ENCODE measurements at regions not wholly inside any gene's neighbourhood (a gene's known extent, or its start where the extent isn't known, plus 50 kb on each side); places are given as distances from the start of the nearest gene placed in this dataset.
"Not testable (repeated sequence)": the region's sequence is repeated elsewhere in the genome, so short reads cannot be mapped to it uniquely, and the experiment has no call there.

DNA sequence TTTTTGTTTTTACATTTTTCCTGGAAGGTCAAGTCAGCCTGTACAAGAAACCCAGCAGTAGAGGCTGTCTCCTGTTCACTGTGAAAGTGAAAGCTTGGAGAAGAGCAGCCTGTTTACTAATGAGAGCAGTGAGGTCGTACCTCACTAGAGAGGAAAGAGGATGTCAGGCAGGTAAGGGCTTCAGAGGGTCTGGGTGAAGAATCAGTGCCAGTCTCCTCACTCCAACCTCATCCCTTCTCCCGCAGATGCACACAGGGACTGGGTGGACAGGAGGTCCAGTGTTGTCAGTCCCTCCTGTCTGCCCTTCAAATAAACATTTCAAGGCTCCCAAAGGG lies 462.5 kb downstream of the KLF5 start:
- no peak for DNase-seq (ENCODE audit: low spot score)

DNA sequence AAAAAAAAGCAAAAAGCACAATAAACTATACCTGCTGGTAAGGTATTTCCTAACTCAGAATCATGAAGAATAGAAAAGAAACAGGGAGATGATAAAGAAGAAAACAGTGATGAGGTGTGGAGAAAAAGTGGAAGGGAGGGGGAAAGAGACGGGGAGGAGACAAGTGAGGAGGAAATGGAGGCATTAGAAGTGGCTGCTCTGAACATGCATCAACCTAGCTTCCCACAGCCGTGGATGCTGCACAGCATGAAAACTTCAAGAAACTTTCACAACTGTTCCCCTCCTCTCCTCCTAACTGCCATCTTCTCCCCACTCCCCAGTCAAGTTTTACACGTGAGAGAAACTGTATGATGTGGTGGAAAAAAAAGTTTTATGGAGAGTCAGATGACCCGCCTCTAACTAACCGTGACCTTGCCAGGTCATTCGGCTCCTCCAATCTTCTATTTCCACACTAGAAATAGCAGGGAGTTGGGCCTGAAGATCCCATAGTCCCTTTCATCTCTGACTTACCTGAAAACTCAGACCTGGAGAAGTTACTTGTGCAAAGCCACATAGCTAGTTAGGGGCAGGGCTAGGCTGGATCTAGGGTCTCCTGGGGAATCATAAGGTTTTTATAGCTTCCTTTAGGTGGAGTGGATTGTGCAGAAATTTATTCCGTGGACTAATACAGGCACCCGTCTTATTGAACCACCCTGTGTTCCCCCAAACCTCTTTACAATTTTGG lies 461.9 kb downstream of the KLF5 start:
- DNase-seq (ENCODE audit: low spot score) (no peak), ATAC-seq (ENCODE audit: insufficient number of reproducible peaks, low FRiP score, low read depth) (no peak)
- Histone ChIP-seq H3K4me1 (ENCODE audit: control insufficient read depth in 1 of 2, low read depth in 2 of 2) (peaks cover 0 to 3% of the 10 kb centered on the region in 2 donors), H3K27ac (no peak overlapping the region), H3K36me3 (no peaks in the 10 kb centered on the region), H3K27me3 (replicated peaks; ENCODE audit: insufficient read depth) (no peaks in the 10 kb centered on the region), H3K4me3 (no peak overlapping the region), H3K9me3 (no peaks in the 10 kb centered on the region)
- TF ChIP-seq, protein P1, sequence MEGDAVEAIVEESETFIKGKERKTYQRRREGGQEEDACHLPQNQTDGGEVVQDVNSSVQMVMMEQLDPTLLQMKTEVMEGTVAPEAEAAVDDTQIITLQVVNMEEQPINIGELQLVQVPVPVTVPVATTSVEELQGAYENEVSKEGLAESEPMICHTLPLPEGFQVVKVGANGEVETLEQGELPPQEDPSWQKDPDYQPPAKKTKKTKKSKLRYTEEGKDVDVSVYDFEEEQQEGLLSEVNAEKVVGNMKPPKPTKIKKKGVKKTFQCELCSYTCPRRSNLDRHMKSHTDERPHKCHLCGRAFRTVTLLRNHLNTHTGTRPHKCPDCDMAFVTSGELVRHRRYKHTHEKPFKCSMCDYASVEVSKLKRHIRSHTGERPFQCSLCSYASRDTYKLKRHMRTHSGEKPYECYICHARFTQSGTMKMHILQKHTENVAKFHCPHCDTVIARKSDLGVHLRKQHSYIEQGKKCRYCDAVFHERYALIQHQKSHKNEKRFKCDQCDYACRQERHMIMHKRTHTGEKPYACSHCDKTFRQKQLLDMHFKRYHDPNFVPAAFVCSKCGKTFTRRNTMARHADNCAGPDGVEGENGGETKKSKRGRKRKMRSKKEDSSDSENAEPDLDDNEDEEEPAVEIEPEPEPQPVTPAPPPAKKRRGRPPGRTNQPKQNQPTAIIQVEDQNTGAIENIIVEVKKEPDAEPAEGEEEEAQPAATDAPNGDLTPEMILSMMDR (IDR thresholded peaks at IDR 0.05), result no peak

More for the DNA sequence above, 462.5 kb downstream of the KLF5 start:
- H3K4me3 ChIP-seq, result no peak overlapping the region
- TF ChIP-seq, protein P1 (IDR thresholded peaks at IDR 0.05), result no peak
- H3K27ac ChIP-seq, result no peak overlapping the region
- H3K36me3 ChIP-seq, result no peaks in the 10 kb centered on the region
- no peak for ATAC-seq (ENCODE audit: insufficient number of reproducible peaks, low FRiP score, low read depth)
- no peaks in the 10 kb centered on the region for H3K9me3 ChIP-seq
- no peaks in the 10 kb centered on the region for H3K27me3 ChIP-seq (replicated peaks; ENCODE audit: insufficient read depth)
- H3K4me1 ChIP-seq (ENCODE audit: control insufficient read depth in 1 of 2, low read depth in 2 of 2), result peaks cover 0 to 3% of the 10 kb centered on the region in 2 donors

DNA sequence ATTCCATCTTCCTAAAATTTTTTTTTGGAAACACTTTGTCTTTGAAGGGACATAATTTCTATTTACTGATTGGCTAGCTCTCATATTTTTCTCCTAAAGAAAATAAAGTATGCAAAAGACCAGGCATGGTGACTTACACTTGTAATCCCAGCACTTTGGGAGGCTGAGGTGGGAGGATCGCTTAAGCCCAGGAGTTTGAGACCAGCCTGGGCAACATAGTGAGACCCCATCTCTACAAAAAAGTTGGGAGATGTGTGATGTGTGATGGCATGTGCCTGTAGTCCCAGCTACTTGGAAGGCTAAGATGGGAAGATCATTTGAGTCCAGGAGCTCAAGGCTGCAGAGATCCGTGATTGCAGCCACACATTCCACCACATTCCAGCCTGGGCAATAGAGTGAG lies 461.3 kb downstream of the KLF5 start:
- H3K9me3 ChIP-seq; H3K27me3 ChIP-seq (replicated peaks; ENCODE audit: insufficient read depth); DNase-seq (ENCODE audit: low spot score); H3K36me3 ChIP-seq; H3K4me3 ChIP-seq; H3K27ac ChIP-seq; ATAC-seq (ENCODE audit: insufficient number of reproducible peaks, low FRiP score, low read depth); H3K4me1 ChIP-seq (ENCODE audit: control insufficient read depth in 1 of 2, low read depth in 2 of 2): not testable (repeated sequence)

DNA sequence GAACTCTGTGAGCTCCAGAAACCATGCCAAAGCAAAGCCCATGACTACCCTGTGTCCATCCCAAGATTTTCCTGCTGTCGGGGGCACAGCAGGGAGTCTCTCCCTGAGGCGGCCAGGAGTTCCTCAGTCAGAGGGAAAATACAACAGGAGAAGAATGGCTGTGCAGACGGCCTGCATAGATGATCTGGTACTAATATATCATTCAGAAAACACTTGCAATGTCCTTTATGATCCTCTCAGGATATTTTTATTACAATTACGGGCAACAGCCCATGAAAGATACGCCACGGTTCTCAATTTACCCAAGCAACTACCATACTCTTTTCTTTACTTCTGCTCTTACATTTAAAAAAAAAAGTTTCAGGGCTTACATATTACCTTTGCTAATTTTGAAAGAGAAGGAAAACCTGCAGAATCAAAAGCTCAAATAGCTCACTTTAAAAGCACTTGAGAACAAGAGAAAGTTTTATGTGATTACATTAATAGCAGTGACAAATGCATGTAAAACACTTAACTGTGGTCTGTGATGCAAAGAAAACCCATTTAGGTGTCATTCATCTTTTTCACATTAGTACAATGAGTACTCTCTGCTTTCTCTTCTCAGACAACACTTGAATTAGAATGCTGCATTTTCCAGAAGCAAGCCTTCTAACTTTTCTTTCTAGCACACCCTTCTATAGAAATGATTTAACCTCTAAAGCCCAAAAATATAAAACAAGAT lies 460.8 kb downstream of the KLF5 start:
- DNase-seq (ENCODE audit: low spot score) (no peak), ATAC-seq (ENCODE audit: insufficient number of reproducible peaks, low FRiP score, low read depth) (no peak)
- peaks cover 0 to 3% of the 10 kb centered on the region in 2 donors for H3K4me1 ChIP-seq (ENCODE audit: control insufficient read depth in 1 of 2, low read depth in 2 of 2)
- no peak overlapping the region for H3K27ac ChIP-seq
- no peaks in the 10 kb centered on the region for H3K36me3 ChIP-seq
- H3K27me3 ChIP-seq (replicated peaks; ENCODE audit: insufficient read depth), result no peaks in the 10 kb centered on the region
- no peaks in the 10 kb centered on the region for H3K9me3 ChIP-seq
- TF ChIP-seq, protein P1 (IDR thresholded peaks at IDR 0.05), result no peak
- H3K4me3 ChIP-seq, result no peak overlapping the region

DNA sequence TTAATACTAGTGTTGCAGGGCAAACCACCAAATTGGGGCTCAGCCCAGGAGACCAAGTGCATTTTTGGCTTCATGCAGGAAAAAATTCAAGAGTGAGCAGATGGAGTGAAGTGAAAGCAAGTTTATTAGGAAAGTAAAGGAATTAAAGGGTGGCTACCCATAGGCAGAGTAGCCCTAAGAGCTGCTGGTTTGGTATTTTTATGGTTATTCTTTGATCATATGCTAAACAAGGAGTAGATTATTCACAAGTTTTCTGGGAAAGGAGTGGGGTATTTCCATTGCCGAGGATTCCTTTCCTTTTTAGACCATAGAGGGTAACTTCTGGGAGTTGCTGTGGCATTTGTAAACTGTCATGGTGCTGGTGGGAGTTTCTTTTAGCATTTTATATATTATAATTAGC lies 459.0 kb downstream of the KLF5 start:
- no peaks in the 10 kb centered on the region for H3K27me3 ChIP-seq (replicated peaks; ENCODE audit: insufficient read depth)

More for the DNA sequence above, 459.0 kb downstream of the KLF5 start:
- no peak overlapping the region for H3K4me3 ChIP-seq
- no peak for DNase-seq (ENCODE audit: low spot score)
- no peaks in the 10 kb centered on the region for H3K9me3 ChIP-seq
- TF ChIP-seq, protein P1 (IDR thresholded peaks at IDR 0.05), result no peak
- H3K4me1 ChIP-seq (ENCODE audit: control insufficient read depth in 1 of 2, low read depth in 2 of 2), result peaks cover 0 to 3% of the 10 kb centered on the region in 2 donors
- H3K36me3 ChIP-seq, result no peaks in the 10 kb centered on the region
- H3K27ac ChIP-seq, result no peak overlapping the region
- no peak for ATAC-seq (ENCODE audit: insufficient number of reproducible peaks, low FRiP score, low read depth)
